ENCODE measurements at regions not wholly inside any gene's neighbourhood (a gene's known extent, or its start where the extent isn't known, plus 50 kb on each side); places are given as distances from the start of the nearest gene placed in this dataset.

DNA sequence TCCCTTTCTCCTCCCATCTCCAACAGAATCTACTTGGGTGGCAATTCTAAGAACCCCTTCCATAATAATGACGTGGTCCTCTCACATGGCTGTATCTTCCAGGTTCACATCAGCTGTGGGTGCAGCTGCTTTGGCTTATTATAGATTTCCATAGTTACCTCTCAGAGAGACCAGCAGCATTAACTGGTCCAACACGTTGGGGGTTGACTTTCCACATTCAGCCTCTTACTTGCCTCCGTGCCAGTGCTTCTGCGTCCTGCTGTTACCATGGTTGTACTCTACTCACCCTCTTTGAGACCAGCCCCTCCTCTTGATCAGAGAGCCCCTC, 570.7 kb downstream of the PLCL1 start:
- TF ChIP-seq CTCF (IDR thresholded peaks at IDR 0.05 in 4 of 5, conservative IDR thresholded peaks at IDR 0.05 in 1 of 5): no peak
- TF ChIP-seq POLR2A (IDR thresholded peaks at IDR 0.05): no peak

All from gastrocnemius medialis (tissue), 4 donors.